Thyroid gland (tissue), 4 donors: ENCODE measurements at regions not wholly inside any gene's neighbourhood (a gene's known extent, or its start where the extent isn't known, plus 50 kb on each side); places are given as distances from the start of the nearest gene placed in this dataset.

Source experiments
- DNase-seq, 2 donors: peaks; one replicate each; pipeline ENCODE4 v3.0.0-alpha.2; 2019
- H3K27ac ChIP-seq, 3 donors: fragments of 200-600 bp; sonication (generic); 1 replicate in 2 of 3; 2 replicates in 1 of 3; pipeline ENCODE4 v1.5.1; 2016 to 2019; ENCODE audit warnings: mild to moderate bottlenecking in 1 of 3, moderate library complexity in 1 of 3
- H3K27me3 ChIP-seq: fragments of 200-600 bp; sonication (generic); one replicate; pipeline ENCODE4 v1.5.1; 2019
- H3K36me3 ChIP-seq, 2 donors: fragments of 200-600 bp; sonication (generic); one replicate each; pipeline ENCODE4 v1.5.1; 2016 to 2019
- H3K4me1 ChIP-seq, 2 donors: fragments of 200-600 bp; sonication (generic); one replicate each; pipeline ENCODE4 v1.5.1; 2017 to 2019
- H3K4me3 ChIP-seq, 3 donors: fragments of 200-600 bp; sonication (generic); replicated peaks in 1 of 3; 1 replicate in 2 of 3; 2 replicates in 1 of 3; pipeline ENCODE4 v1.5.1; 2016; ENCODE audit warnings: mild to moderate bottlenecking in 1 of 3
- H3K9me3 ChIP-seq: fragments of 200-600 bp; sonication (generic); one replicate; pipeline ENCODE4 v1.5.1; 2017
- POLR2A ChIP-seq, 2 donors: fragments of 450-650 bp; IDR thresholded peaks; one replicate each; pipeline ENCODE4 v1.6.1; 2017; ENCODE audit warnings: antibody characterized with exemption in 2 of 2, mild to moderate bottlenecking in 2 of 2, moderate library complexity in 1 of 2
- WGBS, 2 donors: methylation state at CpG; one replicate each; pipeline ENCODE4 v1.1.5; 2017; 5-methylcytosine and 5-hydroxymethylcytosine counted together
- intact Hi-C: fragments of 100-400 bp; cut with DNase I; formaldehyde crosslinking; loops from one replicate; pipeline ENCODE4 v1.15.1; 2023
- TF ChIP-seq, protein P1 (sequence below), 6 experiments: fragments of 200-600 bp in 3 of 6; fragments of 450-650 bp in 3 of 6; sonication (generic) in 3 of 6; IDR thresholded peaks; one replicate each; pipeline ENCODE4 v1.5.1; 2016 to 2019; ENCODE audit warnings: antibody characterized with exemption in 6 of 6, mild to moderate bottlenecking in 2 of 6, inconsistent platforms in 1 of 6, moderate library complexity in 1 of 6

DNA sequence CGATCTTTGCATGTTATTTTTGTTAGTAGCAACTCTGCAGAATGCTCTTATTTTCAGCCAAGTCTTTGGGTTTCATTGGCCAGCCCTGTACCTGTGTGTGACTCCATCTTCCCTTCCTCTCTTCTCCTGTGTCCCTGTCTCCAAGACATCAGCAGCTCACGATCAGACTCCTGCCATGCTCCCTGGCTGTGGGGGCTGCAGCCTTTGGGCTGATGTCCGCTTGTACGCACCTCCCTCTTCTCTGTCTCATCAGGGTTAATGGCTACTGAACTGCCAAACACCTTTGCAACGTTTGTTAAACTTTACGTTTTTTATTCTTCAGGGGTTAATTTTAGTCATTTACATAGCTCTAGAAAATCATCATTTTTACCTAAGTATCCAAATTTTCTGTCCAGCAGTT, 103.5 kb upstream of the RET start:
- H3K27ac ChIP-seq, result no peak overlapping the region
- H3K27me3 ChIP-seq, result no peaks in the 10 kb centered on the region
- 73 to 81% methylated on average over 6 of the region's 6 CpGs for WGBS, 2 donors
- H3K4me1 ChIP-seq, result no peaks in the 10 kb centered on the region
- no peak for DNase-seq
- no peaks in the 10 kb centered on the region for H3K9me3 ChIP-seq
- no peak for TF ChIP-seq POLR2A (IDR thresholded peaks at IDR 0.05)
- H3K4me3 ChIP-seq, result no peak overlapping the region
- no peaks in the 10 kb centered on the region for H3K36me3 ChIP-seq
- intact Hi-C loops, result no loop called here

DNA sequence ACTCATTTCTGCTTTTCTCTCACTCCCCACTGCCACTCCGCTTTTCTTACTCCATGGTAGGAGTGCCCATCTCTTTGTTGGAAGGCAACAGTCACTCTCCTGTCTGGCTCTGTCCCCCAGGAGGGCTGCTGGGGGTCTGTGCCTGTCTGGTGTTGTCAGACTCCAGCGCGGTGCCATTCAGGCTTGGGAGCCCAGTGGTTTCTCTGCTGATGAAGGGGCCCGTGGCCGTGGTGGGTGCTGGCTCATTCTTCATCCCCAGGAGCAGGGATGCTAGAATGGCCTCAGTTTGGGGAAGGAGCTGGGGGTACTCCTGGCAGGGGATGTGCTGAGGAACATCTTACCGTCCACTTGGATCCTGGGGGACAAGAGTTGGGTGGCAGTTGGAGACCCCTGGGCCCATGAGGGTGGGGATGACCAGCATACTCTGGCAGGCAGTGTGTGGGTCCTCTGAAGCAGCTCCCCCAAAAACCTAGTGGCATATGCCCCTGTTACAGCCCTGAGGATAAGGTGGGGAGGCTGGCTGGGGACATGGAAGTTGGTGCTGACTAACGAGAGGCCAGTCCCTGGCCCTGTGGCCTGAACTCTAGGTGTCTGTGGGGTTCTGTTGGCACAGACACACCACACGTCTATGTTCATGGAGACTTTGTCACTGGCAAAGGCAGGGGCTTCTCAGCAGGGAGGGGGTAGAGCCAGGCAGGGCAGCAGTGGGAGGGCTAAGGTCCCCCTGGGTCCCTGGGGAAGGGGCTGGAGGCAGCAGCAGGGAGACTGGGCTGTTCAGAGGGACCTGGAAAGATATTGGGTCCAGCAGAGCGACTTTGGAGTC, 102.8 kb upstream of the RET start:
- 92 to 95% methylated on average over 6 to 9 of the region's 9 CpGs for WGBS, 2 donors
- H3K27me3 ChIP-seq, result no peaks in the 10 kb centered on the region
- no peak overlapping the region for H3K27ac ChIP-seq
- intact Hi-C loops, result no loop called here
- TF ChIP-seq, protein P1, sequence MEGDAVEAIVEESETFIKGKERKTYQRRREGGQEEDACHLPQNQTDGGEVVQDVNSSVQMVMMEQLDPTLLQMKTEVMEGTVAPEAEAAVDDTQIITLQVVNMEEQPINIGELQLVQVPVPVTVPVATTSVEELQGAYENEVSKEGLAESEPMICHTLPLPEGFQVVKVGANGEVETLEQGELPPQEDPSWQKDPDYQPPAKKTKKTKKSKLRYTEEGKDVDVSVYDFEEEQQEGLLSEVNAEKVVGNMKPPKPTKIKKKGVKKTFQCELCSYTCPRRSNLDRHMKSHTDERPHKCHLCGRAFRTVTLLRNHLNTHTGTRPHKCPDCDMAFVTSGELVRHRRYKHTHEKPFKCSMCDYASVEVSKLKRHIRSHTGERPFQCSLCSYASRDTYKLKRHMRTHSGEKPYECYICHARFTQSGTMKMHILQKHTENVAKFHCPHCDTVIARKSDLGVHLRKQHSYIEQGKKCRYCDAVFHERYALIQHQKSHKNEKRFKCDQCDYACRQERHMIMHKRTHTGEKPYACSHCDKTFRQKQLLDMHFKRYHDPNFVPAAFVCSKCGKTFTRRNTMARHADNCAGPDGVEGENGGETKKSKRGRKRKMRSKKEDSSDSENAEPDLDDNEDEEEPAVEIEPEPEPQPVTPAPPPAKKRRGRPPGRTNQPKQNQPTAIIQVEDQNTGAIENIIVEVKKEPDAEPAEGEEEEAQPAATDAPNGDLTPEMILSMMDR (IDR thresholded peaks at IDR 0.05), result no peak
- TF ChIP-seq POLR2A (IDR thresholded peaks at IDR 0.05), result no peak
- no peaks in the 10 kb centered on the region for H3K9me3 ChIP-seq
- no peaks in the 10 kb centered on the region for H3K4me1 ChIP-seq
- H3K36me3 ChIP-seq, result no peaks in the 10 kb centered on the region
- no peak for DNase-seq
- H3K4me3 ChIP-seq, result no peak overlapping the region

DNA sequence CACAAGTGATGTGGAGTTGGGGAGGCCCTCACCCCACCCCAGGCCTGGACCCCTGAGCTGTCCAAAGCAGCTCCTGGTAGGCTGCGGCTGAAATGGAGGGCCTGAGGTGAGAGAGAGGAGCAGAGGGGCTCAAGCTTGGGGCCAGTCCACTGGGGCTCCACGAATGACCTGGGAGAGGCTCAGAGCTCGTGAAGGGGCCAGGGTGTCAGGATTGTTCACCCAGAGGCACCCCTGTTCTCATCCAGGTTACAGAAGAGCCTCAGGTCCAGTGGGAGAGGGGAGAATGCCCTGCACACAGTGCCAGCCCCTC, 102.2 kb upstream of the RET start:
- WGBS, 2 donors, result 69 to 88% methylated on average over 2 to 3 of the region's 3 CpGs
- no peaks in the 10 kb centered on the region for H3K27me3 ChIP-seq
- TF ChIP-seq, protein P1 (IDR thresholded peaks at IDR 0.05), result no peak
- no peak for TF ChIP-seq POLR2A (IDR thresholded peaks at IDR 0.05)
- no peak overlapping the region for H3K4me3 ChIP-seq
- no peaks in the 10 kb centered on the region for H3K36me3 ChIP-seq
- H3K9me3 ChIP-seq, result no peaks in the 10 kb centered on the region
- no peak overlapping the region for H3K27ac ChIP-seq
- intact Hi-C loops, result no loop called here
- no peaks in the 10 kb centered on the region for H3K4me1 ChIP-seq
- DNase-seq, result no peak

DNA sequence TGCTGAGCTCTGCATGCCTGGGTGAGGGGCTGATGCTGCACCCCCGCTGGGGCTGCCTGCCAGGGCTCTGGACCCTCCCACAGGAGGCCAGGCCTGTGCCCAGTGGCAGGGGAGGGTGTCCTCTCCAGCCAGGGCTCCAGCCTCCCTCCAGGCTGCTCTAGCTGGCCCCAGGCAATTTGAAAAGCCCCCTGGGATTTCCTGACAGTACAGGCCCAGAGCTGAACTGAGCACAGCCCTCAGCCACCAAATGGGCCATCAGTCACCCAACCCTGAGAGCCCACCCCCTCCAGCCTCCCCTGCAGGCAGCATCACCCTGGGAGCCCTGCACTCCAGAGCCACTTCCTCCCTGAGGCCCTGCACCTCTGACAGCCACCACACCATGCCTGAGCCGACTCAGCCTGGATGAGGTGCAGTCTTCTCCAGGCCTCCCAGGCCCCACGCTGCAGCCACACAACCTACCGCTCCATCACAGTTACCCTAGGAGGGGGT, 101.8 kb upstream of the RET start:
- no peak for DNase-seq
- intact Hi-C loops, result no loop called here
- no peak for TF ChIP-seq POLR2A (IDR thresholded peaks at IDR 0.05)
- TF ChIP-seq, protein P1 (IDR thresholded peaks at IDR 0.05), result no peak

GRCh38 chr10:42975558-42976340, 101.1 kb upstream of the RET start:
- no peak overlapping the region for H3K27ac ChIP-seq
- no peaks in the 10 kb centered on the region for H3K4me1 ChIP-seq
- TF ChIP-seq, protein P1 (IDR thresholded peaks at IDR 0.05), result no peak
- TF ChIP-seq POLR2A (IDR thresholded peaks at IDR 0.05), result no peak
- no peaks in the 10 kb centered on the region for H3K27me3 ChIP-seq
- DNase-seq, result no peak
- 81 to 91% methylated on average over 11 to 16 of the region's 21 CpGs for WGBS, 2 donors
- intact Hi-C loops, result no loop called here
- no peaks in the 10 kb centered on the region for H3K36me3 ChIP-seq
- no peaks in the 10 kb centered on the region for H3K9me3 ChIP-seq
- no peak overlapping the region for H3K4me3 ChIP-seq

More for the DNA sequence above, 101.8 kb upstream of the RET start:
- H3K4me1 ChIP-seq, result no peaks in the 10 kb centered on the region
- 66 to 84% methylated on average over 3 to 4 of the region's 4 CpGs for WGBS, 2 donors
- no peak overlapping the region for H3K4me3 ChIP-seq
- no peaks in the 10 kb centered on the region for H3K36me3 ChIP-seq
- no peak overlapping the region for H3K27ac ChIP-seq
- no peaks in the 10 kb centered on the region for H3K9me3 ChIP-seq
- H3K27me3 ChIP-seq, result no peaks in the 10 kb centered on the region
